GM19025 (cell line): ENCODE measurements at regions not wholly inside any gene's neighbourhood (a gene's known extent, or its start where the extent isn't known, plus 50 kb on each side); places are given as distances from the start of the nearest gene placed in this dataset.
A peak's percentile ranks its signal among the peaks of the same experiment; 100 is the strongest.

Experiments
- ATAC-seq: cut with Tn5 transposase; IDR thresholded peaks from one replicate; pipeline ENCODE4 v1.9.1; 2021; ENCODE audit warnings: mild to moderate bottlenecking, low read depth, moderate library complexity; ENCODE audit not compliant: unreplicated experiment

DNA sequence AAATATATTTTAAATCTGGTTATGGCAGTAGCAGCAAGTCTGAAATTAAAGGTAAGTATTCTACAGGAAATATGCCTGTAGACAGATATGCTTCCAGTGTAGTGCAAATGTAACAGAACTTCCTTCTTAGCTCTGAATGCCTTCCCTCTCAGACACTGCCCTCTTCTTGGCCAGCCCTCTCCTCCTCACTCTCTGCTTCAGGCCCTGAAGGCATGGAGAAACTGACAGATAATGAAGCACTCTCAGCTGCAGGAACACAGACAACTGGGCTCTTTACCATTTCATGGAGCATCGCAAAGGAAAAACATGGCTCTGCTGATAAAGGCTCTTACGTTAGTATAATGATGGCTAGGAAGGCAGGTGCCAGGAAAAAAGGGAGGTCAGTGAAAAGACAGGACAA, 431.5 kb upstream of the RASGEF1B start:
- ATAC-seq = no peak

DNA sequence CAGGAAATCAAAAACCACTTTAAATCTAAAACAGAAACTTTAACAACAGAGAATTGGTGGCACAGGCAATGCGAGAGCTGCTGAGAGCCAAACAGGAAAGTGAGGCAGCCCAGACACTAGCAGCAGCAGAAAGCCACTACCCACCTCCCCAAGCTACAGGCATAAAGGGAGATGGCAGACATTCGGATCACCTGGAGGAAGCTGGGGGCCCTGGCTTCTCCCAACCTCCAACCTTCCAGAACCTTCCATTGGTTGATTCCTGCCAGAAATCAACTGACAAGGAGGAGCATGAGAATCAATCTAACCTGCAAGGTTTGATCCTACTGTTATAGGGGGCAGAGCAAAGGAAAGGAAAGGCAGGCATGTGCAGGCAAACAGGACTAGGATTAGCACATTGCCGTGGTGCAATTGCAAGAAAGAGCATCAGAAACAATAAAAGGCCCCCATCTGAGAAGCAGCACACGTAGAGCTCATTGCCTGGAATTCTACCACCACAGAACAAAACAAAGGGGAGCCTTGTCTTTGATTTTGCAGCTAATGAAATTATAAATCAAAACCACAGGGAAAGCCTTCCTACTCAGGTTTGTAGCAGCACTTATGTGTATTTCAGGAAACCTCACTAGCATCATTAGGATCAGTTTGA, 427.3 kb upstream of the RASGEF1B start:
- no peak for ATAC-seq

DNA sequence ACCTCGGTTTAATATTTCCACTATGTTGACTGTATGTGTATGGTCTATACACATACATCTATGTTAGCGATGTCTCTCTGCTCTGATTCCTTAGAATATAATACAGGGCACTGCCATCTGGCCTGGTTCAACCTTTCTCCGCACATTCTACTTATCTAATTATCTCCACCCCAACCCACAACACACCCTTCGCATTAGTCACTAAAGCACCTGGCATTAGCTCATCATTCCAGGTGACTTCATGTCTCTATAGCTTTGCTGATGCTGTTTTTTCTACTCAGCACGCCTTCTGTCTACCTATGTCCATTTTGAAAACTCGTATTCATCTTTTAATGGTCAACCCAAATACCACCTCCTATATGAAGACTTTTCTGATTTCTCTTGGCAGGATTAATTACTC, 425.2 kb upstream of the RASGEF1B start:
- no peak for ATAC-seq

DNA sequence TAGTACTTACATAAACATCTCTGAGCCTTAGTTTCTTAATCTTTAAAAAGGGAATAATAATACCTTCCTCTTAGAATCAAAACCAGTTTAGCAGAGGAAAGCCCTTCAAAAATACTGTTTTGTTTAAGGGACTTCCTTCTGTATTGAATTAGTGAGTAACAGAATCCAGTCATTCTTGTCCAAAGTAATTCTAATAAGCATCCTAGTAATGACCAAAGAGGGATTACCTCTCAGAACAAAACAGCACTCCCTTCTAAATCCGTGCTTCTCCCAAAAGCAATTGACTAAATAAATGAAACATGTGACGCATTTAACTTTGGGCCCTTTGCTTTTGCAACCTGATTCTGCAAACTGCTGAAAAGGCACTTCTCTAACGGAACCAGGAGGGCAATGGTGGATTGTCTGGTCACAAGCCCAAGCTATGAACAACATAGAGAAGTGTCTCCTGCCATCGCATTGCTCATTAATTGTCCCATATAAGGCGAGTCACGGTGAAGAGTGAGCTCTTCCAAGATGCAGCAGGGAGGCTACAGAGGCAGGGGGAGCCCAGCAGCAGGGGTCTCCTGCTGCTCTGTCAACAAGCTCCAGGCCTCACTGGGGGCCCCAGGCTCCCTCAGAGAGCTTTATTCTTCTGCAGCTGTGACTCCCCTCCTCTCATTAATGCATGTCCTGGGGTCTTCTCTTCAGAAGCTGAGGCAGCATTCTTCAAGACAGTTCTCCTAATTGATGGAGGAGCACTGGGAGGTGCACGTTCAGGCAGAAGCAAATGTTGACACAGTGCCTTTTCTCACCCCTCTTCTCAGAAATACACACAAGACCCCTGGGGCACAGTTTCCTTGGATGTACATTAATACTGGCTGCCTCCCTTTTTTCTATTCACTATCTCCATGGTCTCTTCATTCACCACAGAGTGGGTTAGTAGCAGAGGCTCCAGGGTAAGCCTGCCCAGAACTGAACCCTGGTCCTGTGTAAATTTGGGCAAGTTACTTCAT, 419.6 kb upstream of the RASGEF1B start:
- no peak for ATAC-seq

DNA sequence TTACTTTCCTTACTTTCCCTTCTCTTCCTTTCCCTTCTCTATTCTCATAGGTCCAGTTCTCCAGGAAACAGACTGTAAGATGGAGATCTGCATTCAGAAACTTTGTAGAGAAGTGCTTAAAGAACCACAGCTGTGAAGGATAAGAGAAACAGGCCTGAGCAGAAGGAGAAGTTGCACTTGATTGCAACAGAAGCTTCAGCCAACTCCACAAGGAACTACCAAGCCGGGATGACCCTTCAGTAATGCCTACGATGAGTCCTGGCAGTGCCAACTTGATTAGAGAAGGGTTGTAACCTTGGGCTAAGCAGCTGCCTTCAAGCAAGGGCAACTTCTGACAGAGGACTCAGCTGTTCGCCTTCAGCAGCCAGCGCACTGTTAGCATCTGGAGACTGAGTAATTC, 413.3 kb upstream of the RASGEF1B start:
- no peak for ATAC-seq

DNA sequence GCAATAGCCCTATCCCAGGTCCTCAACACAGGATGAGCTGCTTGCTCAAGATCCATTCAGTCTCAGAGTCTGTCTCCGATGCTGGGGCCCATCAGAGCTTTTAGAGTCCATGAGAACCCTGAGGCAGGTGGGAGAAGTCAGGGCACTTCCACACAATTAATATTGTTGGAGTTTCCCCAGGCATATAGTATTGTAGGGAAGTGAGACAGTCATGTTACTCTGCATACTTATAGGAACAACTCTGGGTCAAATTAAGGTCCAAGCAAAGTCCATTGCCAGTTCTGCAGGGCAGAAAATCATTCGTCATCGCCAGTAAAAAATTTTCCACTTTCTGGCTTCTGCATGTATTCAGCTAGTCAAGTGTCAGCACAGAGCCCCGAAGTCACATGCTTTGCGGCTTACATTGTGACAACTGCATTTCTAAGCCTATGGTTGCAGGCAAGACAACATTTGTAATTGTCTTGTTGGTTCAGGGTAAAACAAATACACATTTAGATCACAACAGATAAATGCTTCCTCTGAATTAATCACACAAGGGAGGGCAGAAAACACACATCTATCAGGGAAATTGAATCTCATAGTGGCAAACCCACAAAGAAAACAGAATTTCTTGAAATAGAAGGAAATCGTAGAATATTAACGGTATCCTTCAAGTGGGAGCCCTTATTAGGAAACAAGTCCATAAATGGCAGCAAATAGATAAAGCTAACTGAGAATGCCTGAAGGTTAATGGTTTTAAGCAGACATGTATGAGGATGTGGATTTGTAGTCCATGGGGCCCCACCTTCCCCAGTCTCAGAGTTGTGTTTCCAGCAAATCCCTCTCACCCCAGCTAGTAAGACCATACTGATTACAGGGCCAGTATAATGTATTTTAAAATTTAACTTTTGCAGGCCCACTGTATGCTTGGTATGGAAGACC, 412.1 kb upstream of the RASGEF1B start:
- no peak for ATAC-seq

DNA sequence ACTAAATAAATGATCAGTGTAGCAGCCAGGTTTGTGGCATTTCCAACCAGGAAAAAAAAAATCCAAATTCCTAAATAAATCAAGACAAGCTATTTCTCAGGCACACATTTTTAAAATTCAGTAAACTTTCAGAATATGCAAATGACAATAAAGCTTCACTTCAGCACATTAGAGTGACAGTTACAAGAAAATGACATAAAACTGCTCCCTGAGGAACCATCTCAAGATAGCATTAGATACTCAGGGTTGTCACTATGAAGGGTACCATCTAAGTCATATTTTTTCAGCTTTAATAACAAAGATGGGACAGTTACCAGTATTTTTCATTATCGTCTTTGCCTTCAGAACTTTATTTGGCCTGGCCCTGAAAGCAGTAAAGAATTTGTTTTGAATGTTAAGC, 411.3 kb upstream of the RASGEF1B start:
- no peak for ATAC-seq

DNA sequence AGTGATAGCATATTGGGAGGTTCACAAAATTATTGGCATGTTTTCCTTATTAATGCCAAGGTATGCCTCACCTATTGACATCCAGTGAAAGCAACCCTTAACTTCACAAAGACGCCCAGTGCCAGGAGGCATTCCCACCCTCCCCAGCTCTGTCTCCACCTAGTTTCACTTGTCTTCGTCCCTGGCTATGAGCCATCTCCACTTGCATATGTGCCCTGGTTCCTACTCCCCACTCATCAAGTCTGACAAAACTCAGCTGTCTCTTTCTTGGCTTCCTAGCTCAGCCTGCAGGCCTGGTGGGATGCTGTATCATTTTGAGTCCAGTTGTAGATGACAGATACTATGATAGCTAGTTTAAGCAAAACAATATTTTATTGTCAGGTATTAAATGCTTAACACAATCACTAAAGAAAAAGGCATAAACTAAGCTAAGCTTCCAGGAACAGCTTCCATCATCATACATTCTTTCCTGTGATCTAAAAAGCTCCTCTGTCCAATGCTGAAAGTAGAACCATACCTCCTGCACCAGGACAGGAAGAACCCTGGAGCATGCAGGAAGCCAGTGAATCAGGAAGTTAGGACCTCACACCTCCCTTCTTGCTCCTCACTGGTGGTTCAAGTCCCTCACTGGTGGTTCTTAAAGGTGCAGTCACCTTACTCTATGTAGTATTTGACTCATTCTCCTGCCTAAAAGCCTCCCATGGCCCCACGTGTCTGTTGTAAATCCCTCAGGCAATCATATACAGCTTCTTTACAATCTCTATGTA, 410.3 kb upstream of the RASGEF1B start:
- ATAC-seq = no peak

DNA sequence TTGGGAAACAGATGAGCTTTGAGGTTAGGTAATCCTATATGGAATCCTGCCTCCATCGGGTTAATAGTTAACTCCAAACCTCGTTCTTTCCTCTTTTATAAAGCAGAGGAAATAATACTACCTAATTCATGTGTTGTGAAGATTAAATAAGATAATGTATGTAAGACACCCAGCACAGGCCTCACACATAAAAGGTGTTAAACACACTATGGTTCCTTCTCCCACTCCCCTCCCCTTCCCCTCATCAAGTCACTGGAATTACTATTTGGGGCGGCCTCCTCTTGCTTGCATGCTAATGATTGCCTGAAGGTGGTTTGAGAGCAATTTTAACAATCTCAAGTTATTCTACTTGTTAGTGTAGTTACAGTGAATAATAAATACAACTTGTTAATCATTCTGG, 404.4 kb upstream of the RASGEF1B start:
- no peak for ATAC-seq

DNA sequence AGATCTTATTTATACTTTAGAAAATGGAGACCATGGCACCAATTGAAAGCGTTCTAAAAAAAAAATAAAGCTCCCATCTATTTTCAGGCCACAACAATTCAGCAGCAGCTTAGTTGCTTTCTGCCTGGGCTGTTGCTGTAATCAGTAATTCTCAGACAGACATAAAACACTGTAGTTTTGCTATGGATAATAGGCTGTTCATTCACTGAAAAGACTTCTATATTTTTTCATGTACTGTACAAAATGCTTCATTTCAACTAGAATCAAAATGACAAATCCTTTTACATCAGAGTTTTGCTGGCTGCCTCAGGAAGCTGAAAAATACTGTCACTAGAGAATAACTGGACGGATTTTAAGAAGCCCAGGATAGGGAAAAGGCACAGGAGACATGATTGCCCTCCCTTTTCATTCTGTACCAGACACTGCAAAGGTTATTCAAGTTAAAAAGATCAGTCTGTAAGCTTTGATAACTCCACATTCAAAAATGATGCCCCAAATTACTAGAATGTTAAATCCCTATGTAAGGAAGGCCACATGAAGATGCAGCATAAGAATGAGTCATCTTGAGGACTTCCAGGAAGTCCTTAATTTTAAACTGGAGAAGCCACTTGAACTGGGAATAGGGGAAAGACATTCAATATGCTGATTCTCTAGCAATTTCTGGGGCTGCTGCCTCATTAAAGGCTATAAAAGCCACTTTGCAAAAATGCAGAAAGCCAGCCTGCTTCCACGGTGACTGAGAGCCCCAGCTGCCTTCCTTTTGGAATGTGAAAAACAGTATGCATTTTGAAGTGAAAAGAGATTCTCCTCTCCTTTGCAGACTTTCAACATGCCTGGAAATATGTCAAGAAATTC, 403.2 kb upstream of the RASGEF1B start:
- no peak for ATAC-seq

DNA sequence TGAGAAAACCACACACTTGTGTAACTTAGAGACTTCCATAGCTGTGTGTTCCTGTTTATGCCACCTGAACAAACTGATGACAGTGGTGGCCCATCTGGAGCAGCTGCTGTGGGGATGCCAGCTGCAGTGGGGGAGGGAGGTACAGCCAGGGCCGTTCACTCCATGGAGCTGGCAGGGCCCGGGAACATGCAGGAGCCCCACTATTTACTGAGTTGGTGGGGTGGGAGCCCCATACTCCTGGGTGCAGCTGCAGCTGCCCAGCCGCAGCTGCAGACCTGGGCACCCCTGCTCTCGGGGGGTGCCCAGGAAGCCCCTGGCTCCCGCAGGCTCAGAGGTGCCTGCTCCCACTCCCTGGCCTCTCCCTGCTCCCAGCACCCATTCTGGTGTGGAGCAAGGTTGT, 398.6 kb upstream of the RASGEF1B start:
- no peak for ATAC-seq

DNA sequence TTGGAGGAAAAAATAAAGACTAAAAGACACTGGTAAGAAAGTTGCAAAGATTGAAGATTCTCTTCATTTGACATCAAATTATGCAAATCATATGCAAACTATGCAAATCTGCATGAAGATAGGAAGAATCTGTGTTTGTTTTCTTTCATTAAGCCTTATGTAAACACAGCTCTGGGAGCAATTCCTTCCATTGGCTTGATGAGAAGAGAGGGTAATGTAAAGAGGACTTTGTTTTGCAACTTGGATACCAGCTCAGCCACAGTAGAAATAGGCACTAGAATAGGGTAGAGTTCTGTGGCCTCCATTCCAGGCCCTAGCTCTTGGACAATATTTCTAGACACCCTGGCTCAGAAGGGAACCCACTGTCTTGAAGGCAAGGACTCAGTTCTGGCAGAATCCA, 388.4 kb upstream of the RASGEF1B start:
- no peak for ATAC-seq

DNA sequence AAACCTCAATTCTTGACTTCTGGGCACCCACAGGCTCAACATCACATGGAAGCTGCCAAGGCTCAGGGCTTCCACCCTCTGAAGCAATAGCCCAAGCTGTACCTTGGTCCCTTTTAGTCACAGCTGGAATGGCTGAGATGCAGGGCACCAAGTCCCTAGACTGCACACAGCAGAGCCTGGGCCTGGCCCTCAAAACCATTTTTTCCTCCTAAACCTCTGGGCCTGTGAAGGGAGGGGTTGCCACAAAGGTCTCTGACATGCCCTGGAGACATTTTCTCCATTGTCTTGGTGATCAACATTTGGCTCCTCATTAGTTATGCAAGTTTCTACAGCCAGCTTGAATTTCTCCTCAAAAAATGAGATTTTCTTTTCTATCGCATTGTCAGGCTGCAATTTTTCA, 382.7 kb upstream of the RASGEF1B start:
- no peak for ATAC-seq

DNA sequence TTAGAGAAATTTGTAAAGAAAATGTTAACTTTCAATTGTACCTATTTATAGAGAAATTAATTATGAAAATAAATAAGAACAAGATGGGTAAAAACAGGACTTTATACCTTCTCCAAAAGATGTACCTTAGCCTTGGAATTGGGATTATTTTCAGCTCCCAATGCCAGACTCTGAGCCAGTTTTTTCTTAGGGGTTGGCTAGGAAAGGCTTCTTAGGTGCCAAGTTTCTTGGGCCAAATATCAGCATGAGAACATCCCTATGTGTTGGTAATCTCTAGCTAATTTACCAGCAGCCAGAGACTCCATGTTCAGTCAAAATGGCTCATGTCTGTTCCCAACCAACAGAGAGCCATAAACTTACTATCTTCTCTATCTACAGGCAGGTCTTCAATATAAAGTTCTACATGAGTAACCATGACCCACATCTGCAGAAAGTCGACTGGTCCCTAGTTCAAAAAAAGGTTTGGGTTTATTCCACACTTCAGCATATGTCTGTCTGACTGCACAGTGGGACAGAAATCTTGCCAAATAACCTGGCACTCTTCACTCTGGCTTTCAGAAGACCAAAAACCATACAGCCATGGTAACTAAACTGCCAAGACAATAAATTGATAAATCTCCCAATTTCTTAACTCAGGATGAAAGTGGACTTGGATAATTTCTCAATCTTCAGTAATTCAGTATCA, 380.5 kb upstream of the RASGEF1B start:
- ATAC-seq = no peak

DNA sequence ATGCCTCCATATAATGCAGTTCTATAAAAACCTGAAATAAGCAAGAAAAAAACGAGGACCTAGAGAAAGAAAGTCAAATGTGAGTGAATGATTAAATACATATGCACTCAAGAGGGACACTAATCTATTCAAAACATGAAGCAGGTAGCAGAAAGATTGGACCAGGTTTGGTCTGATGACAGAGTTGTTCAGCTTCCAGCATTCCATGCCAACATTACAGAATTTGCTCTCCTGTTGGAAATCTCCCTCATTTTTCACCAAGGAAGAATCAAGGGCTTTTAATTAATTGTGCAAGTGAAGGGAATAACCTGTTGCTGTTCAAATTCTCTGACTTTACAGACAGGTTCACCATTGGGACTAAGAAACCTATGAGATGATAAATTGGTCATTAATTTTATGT, 379.0 kb upstream of the RASGEF1B start:
- no peak for ATAC-seq

DNA sequence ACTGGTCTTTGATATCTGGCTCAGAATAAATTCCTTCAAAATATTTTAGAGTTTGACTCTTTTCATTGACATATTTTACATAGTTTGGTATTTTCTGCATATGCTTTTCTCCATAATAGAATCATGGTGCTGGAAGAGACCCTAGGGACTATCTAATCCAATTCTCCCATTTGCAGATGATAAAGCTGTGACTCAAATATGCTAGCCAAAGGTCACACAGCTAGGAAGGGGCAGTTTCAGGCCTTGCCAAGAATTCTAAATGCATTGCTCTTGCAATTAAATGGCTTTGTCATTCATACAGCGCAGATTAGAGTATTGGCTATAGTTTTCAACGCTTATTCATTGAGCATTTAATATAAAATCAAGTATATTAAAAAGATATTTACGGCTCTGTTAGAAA, 374.1 kb upstream of the RASGEF1B start:
- no peak for ATAC-seq

DNA sequence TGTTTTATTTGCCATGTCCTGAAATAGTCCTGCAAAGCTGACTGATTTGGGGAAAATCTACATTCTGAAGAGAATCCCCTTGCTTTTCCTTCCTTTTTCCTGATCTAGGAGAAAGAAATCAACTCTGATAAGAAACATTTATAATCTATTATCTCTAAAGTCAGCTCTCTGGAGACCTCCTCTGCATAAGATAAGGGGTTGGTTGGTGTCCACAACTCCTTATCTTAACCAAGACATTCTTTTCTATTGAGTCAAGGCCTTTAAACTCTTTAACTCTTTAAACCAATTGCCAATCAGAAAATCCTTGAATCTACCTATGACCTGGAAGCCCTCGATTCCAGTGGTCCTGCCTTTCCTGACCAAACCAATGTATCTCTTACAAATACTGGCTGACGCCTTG, 373.6 kb upstream of the RASGEF1B start:
- ATAC-seq = no peak

DNA sequence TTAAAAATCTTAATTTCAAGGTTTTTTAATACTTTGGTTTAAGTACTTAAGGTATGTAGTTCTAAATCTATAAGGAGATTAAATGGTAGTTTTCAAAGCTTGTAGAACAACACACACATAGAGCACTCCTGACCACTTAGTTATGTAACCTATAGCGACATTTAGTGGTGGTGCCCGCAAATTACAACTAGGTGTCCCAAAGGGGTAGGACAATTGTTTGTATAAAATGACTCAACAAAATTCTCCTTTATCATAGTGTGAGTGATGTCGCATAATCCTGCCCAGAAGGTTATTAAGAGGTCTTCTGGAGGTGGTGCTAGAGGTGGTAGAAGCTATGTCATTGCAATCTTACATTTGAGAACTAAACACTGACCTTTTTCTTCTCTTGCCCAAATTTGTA, 373.0 kb upstream of the RASGEF1B start:
- peak; percentile 78 for ATAC-seq
